ENCODE measurements at regions not wholly inside any gene's neighbourhood (a gene's known extent, or its start where the extent isn't known, plus 50 kb on each side); places are given as distances from the start of the nearest gene placed in this dataset.

DNA sequence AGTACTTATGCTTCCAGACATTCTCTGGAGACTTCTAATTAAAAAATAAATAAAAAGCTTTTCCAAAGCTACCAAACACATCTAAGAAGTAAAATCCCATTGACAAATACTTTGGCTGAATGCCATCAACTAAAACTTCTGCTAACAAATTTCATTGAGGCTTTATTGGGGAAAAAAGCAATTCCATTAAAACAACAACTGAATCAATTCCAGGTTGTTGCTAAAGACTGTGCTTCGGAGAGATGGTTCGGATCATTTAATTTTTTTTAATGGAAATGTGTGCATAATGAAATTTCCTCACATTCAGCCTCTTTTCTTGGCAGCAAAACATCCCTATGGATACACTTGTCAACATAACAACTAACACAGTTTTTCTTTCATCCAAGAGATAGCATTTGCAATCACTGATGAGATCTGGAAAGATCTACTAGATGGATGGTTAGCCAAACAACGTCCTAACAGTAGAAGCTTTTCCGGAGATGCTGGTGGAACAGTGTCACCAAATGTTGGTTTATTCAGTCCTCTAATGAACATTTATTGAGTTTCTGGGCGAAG is 446.1 kb upstream of the FAM98A start:
- no peak for TF ChIP-seq POLR2A (IDR thresholded peaks at IDR 0.05; ENCODE audit: low read depth, low read length)
- no peak for TF ChIP-seq TAF1 (IDR thresholded peaks at IDR 0.05; ENCODE audit: borderline replicate concordance, low read depth, low read length)
- no peak for TF ChIP-seq POLR2AphosphoS5 (IDR thresholded peaks at IDR 0.05; ENCODE audit: low read depth, low read length)
